DOHH2 (cell line): ENCODE measurements at regions not wholly inside any gene's neighbourhood (a gene's known extent, or its start where the extent isn't known, plus 50 kb on each side); places are given as distances from the start of the nearest gene placed in this dataset.

Source experiments
- H3F3A ChIP-seq: fragments of 200-600 bp; sonication (generic), shearing (Covaris generic); 2 replicates; pipeline ENCODE4 v1.6.0; 2016; ENCODE audit warnings: antibody characterized with exemption, mild to moderate bottlenecking; ENCODE audit not compliant: control insufficient read depth, insufficient read depth
- H3K27ac ChIP-seq: fragments of 200-600 bp; sonication (generic); 2 replicates; pipeline ENCODE4 v1.5.1; 2014; ENCODE audit warnings: low read depth, mild to moderate bottlenecking, low read length, moderate library complexity
- H3K27me3 ChIP-seq: fragments of 200-600 bp; sonication (generic); 2 replicates; pipeline ENCODE4 v1.6.1; 2014; ENCODE audit warnings: mild to moderate bottlenecking, low read length, mixed read lengths; ENCODE audit not compliant: control insufficient read depth
- H3K36me3 ChIP-seq: fragments of 200-600 bp; sonication (generic); 2 replicates; pipeline ENCODE4 v1.6.1; 2014; ENCODE audit warnings: mild to moderate bottlenecking, low read length, moderate library complexity, mixed read lengths; ENCODE audit not compliant: control insufficient read depth
- H3K4me1 ChIP-seq: fragments of 200-600 bp; sonication (generic); 2 replicates; pipeline ENCODE4 v1.6.1; 2014; ENCODE audit warnings: mild to moderate bottlenecking, low read length, mixed read lengths; ENCODE audit not compliant: control insufficient read depth
- H3K4me2 ChIP-seq: fragments of 200-600 bp; sonication (generic); 2 replicates; pipeline ENCODE4 v1.6.0; 2014; ENCODE audit warnings: mild to moderate bottlenecking, low read length, moderate library complexity
- H3K4me3 ChIP-seq: fragments of 200-600 bp; sonication (generic); 2 replicates; pipeline ENCODE4 v1.5.1; 2014; ENCODE audit warnings: mild to moderate bottlenecking, low read length, mixed read lengths
- H3K79me2 ChIP-seq: fragments of 200-600 bp; sonication (generic); 2 replicates; pipeline ENCODE4 v1.6.1; 2014; ENCODE audit warnings: mild to moderate bottlenecking, low read length, mixed read lengths; ENCODE audit not compliant: control insufficient read depth
- H3K9me2 ChIP-seq: fragments of 200-600 bp; sonication (generic); replicated peaks from 2 replicates; pipeline ENCODE4 v1.6.1; 2014; ENCODE audit warnings: mild to moderate bottlenecking, low read length, mixed read lengths; ENCODE audit not compliant: control insufficient read depth
- H3K9me3 ChIP-seq: fragments of 200-600 bp; sonication (generic); 2 replicates; pipeline ENCODE4 v1.6.1; 2014; ENCODE audit warnings: antibody characterized with exemption, low read length, mixed read lengths; ENCODE audit not compliant: control insufficient read depth, insufficient read depth
- H4K20me1 ChIP-seq: fragments of 200-600 bp; sonication (generic); 2 replicates; pipeline ENCODE4 v1.6.0; 2014; ENCODE audit warnings: low read depth, mild to moderate bottlenecking, antibody characterized with exemption, low read length, moderate library complexity; ENCODE audit not compliant: control insufficient read depth, insufficient read depth
- EZH2phosphoT487 ChIP-seq: fragments of 200-600 bp; sonication (generic); IDR thresholded peaks from 2 replicates; pipeline ENCODE4 v1.6.1; 2017; ENCODE audit warnings: borderline replicate concordance, mild to moderate bottlenecking, antibody characterized with exemption, low read length, moderate library complexity, mixed read lengths
- TF ChIP-seq, protein P1 (sequence below): fragments of 200-600 bp; sonication (generic); IDR thresholded peaks from one replicate; pipeline ENCODE4 v1.5.1; 2014; ENCODE audit warnings: antibody characterized with exemption, mild to moderate bottlenecking, low read depth, low read length; ENCODE audit not compliant: poor library complexity, severe bottlenecking

DNA sequence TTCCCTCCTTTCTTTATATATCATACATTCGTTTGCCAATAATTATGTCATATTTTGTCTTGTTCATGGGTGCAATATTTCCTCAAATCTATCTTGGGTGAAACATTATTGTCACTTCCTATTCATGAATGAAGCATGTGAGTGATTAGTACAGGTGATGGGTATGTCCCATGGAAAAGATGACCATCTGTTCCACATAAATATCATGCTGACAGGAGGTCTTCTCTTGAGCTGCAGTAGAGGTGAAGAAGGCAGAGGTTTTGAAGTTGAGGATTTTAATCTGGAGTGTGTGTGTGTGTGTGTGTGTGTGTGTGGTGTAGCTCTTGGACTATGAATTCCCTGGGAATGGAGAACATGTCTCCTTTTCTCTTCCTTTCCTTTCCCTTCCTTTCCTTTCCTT, 350.5 kb upstream of the CHRM2 start:
- H4K20me1 ChIP-seq: no peaks in the 10 kb centered on the region
- no peaks in the 10 kb centered on the region for H3K4me1 ChIP-seq
- H3K4me2 ChIP-seq: no peak overlapping the region
- H3K9me2 ChIP-seq: no peaks in the 10 kb centered on the region; the same call in 1 of the 2 replicates
- H3K79me2 ChIP-seq: no peaks in the 10 kb centered on the region
- no peak overlapping the region for H3K27ac ChIP-seq
- H3K9me3 ChIP-seq: no peaks in the 10 kb centered on the region
- H3K36me3 ChIP-seq: no peaks in the 10 kb centered on the region
- H3K27me3 ChIP-seq: no peaks in the 10 kb centered on the region
- no peak for TF ChIP-seq EZH2phosphoT487
- TF ChIP-seq, protein P1, sequence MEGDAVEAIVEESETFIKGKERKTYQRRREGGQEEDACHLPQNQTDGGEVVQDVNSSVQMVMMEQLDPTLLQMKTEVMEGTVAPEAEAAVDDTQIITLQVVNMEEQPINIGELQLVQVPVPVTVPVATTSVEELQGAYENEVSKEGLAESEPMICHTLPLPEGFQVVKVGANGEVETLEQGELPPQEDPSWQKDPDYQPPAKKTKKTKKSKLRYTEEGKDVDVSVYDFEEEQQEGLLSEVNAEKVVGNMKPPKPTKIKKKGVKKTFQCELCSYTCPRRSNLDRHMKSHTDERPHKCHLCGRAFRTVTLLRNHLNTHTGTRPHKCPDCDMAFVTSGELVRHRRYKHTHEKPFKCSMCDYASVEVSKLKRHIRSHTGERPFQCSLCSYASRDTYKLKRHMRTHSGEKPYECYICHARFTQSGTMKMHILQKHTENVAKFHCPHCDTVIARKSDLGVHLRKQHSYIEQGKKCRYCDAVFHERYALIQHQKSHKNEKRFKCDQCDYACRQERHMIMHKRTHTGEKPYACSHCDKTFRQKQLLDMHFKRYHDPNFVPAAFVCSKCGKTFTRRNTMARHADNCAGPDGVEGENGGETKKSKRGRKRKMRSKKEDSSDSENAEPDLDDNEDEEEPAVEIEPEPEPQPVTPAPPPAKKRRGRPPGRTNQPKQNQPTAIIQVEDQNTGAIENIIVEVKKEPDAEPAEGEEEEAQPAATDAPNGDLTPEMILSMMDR: no peak
- no peak overlapping the region for H3K4me3 ChIP-seq
- no peaks in the 10 kb centered on the region for H3F3A ChIP-seq

DNA sequence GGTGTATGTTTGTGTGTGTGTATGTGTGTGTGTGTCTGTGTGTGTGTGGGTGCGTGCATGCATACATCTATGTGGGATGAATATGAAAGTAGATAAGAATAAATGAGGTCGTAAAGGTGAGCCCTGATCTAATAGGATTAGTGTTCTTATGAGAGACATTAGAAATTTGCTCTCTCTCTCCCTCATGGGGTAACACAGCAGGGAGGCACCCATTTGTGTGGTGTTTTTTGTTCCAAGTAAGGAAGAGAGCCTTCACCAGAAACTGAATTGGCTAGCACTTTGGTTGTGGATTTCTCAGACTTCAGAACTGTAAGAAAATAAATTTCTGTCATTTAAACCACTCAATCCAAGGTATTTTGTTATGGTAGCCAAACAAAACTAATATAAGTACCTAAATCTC, 353.7 kb upstream of the CHRM2 start:
- TF ChIP-seq, protein P1: no peak
- TF ChIP-seq EZH2phosphoT487: no peak
- Histone ChIP-seq H3K4me2 (no peak overlapping the region), H3K36me3 (no peaks in the 10 kb centered on the region), H3K4me1 (no peaks in the 10 kb centered on the region), H3K4me3 (no peak overlapping the region), H3K9me3 (no peaks in the 10 kb centered on the region), H3K27ac (no peak overlapping the region), H3K79me2 (no peaks in the 10 kb centered on the region), H3F3A (no peaks in the 10 kb centered on the region), H3K27me3 (no peaks in the 10 kb centered on the region), H3K9me2 (no peaks in the 10 kb centered on the region; the same call in 1 of the 2 replicates), H4K20me1 (no peaks in the 10 kb centered on the region)

DNA sequence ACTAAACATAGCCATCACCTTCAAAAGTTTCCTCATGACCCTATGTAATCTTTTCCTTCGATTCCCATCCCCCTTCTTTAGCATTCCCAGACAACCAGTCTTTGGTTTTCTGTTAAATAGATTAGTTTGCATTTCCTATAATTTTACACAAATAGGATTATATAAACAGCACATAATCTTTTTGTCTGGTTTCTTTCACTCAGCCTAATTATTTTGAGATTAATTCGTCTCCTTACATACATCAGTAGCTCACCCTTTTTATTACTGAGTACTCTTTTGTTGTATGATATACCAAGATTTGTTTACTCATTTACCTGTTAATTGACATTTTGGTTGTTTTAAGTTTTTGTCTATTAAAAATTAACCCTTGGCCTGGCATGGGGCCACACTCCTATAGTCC, 354.7 kb upstream of the CHRM2 start:
- Histone ChIP-seq H3K9me3 (peaks cover 6% of the 10 kb centered on the region; the same call in 1 of the 2 replicates), H3K4me2 (no peak overlapping the region), H3K4me3 (no peak overlapping the region), H3K4me1 (no peaks in the 10 kb centered on the region), H3K79me2 (no peaks in the 10 kb centered on the region), H3F3A (no peaks in the 10 kb centered on the region), H3K27ac (no peak overlapping the region), H3K27me3 (no peaks in the 10 kb centered on the region), H4K20me1 (no peaks in the 10 kb centered on the region), H3K36me3 (no peaks in the 10 kb centered on the region), H3K9me2 (no peaks in the 10 kb centered on the region; the same call in 1 of the 2 replicates)
- TF ChIP-seq EZH2phosphoT487: no peak

DNA sequence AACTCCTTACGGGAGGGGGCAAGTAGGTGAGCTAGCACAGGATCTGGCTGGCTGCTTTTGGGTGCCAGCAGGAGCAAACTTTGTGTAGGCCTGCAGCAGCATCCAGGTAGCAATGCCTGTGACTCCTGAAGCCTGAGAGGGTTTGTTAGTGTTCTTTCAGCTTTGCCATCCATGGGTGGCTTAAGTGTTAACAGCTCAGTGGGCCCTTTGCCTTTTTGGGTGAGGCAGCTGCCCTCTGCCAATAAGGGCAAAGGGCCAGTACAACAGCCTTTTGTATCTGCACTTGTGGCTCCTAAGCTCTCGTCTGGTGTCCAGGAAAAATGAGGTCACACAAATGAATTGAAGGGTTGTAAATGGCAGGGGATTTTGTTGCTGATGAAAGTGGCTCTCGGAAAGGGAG, 359.0 kb upstream of the CHRM2 start:
- Histone ChIP-seq H3K9me2 (no peaks in the 10 kb centered on the region), H3K9me3 (peaks cover 6% of the 10 kb centered on the region; the same call in 1 of the 2 replicates), H3K79me2 (no peaks in the 10 kb centered on the region), H3K4me2 (no peak overlapping the region), H3F3A (no peaks in the 10 kb centered on the region), H3K4me3 (no peak overlapping the region), H3K36me3 (no peaks in the 10 kb centered on the region), H4K20me1 (no peaks in the 10 kb centered on the region), H3K27me3 (no peaks in the 10 kb centered on the region), H3K4me1 (no peaks in the 10 kb centered on the region), H3K27ac (no peak overlapping the region)
- TF ChIP-seq EZH2phosphoT487: no peak
- TF ChIP-seq, protein P1: no peak
